ENCODE measurements at regions not wholly inside any gene's neighbourhood (a gene's known extent, or its start where the extent isn't known, plus 50 kb on each side); places are given as distances from the start of the nearest gene placed in this dataset.

DNA sequence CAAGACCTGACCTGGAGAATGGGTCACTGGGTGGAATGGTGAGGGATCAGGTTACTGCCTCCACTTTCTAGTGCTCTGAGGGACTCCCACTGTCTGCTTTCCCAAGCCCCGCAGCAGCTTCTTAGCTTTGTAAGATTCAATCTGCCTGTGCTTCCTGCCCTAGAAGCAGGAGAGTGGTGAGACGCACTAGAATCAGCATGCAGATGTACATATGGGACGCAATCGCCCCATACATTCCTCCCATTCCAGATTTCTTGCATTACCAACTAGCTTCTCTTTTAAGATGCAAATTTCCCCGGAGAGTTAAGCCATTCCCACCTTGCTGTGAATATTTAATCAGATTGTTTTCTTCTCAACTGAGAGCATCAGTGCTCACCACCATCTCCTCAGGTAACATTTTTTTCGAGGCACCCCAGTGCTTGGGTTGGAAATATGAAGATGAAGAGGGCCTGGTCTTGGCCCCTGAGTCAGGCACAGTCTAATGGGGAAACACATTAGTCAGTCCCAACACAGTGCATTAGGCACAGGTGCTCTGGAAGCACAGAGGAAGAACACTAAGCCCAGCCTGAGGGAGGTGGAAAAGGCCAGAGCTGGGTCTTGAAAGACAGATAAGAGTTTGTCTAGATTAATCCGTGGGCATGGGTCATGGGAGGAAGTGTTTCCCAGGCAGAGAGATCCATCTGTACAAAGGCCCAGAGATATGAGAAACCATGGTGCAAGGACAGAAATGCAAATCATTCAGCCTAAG lies 66.7 kb upstream of the PRPS1 start:
- DNase-seq = peak; percentile 62

DNA sequence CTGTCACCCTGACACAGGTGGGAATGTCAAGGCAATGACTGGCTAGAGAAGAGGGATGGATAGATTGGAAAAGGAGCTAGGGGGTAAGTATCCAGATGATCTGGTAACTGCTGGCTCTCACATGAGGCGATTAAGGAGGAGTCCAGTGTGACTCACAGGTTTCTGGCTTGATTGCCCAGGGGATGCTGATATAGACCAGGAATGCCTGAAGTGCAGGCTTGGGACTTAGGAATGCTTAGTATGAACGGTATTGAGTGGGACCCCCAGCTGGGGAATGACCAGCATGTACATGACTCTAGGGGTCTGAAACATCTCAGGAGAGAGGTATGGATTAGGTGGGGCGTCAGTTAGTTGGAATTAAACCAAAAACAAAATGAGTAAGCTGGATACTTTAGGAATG lies 65.8 kb upstream of the PRPS1 start:
- peak; percentile 90 for DNase-seq

DNA sequence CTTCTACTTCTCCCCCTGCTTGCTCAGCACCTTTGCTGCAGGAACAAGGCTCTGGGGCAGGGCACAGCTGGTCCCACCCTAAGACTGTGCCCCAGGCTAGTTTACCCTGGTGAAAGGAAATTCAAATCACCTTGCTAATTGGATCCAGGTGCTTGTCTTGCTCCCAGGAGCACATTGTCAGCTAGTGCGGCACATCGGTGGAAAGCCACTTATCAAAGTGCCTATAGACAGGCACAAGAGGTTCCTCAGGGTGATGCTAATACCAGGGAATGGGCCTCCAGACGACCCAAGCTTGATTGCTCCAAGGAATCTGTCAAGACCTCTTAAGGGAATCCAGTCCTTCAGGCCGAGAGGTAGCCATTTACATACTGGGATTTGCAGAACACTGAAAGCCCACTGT lies 64.5 kb upstream of the PRPS1 start:
- DNase-seq = no peak

- no peak for DNase-seq
Measured at GRCh38 chrX:107565015-107565414, 63.3 kb upstream of the PRPS1 start.

- DNase-seq = peak; percentile 49
Measured at GRCh38 chrX:107565931-107566603, 62.2 kb upstream of the PRPS1 start.

- no peak for DNase-seq
Measured at GRCh38 chrX:107566604-107567262, 61.6 kb upstream of the PRPS1 start.

DNA sequence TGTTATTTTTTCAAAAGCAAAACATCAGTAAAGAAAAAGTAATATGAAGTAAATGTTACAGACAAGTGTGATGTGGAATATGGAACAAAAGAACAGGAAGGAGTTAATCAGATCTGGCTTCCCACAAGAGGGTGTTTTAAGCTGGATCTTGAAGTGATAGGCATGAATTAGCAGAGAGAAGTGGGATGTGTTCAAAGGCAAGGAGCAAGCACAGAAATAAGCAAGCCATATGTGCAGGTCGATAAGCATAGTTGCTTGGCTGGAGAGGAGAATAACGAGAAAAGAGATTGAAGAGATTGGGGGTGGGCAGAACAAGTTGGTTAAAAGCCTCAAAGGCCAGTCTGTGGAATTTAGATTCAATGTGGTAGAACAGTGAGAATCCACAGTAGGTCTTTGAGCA lies 60.9 kb upstream of the PRPS1 start:
- no peak for DNase-seq

- peak; percentile 73 for DNase-seq
Measured at GRCh38 chrX:107571296-107571998, 56.9 kb upstream of the PRPS1 start.

DNA sequence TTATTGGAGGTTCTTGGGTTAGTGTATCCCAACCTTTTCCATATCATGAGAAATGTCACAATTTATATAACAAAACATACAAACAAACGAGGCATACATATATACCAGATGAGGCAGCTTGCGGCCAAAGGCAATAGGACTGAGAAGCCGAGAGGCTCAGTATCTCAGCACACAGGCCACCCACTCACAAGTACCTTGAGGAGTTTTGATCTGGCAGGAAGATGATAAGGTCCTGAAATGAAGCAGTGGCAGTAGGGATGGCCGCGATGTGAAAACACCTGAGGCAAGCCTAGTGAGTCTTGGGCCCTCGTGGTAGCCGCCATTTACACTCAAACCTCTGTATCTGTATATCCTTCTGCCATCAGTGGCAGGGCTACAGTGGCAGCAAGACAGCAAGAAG lies 55.3 kb upstream of the PRPS1 start:
- DNase-seq = no peak

DNA sequence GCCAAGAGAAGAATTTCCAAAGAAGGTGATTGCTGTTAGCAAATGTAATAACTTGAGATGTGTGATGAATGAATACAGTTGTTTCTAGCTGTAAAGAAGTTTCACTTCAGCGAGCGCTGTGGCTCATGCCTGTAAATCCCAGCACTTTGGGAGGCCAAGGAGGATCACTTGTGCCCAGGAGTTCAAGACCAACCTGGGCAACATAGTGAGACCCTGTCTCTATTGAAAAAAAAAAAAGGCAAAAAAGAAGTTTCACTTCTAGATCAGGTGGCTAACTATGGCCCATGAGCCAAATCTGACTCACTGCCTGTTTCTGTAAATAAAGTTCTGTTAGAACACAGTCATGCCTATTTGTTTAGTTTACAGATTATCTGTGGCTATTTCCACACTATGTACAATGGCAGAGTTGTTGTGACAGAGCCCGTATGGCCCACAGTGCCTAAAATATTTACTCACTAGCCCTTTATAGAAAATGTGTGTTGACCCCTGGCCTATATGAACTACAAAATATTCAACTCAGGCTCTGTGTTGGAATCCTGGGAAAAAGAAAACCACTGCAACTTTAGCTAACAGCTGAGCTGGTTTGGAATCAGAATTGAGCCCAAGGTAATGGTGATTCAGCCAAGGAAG lies 54.1 kb upstream of the PRPS1 start:
- no peak for DNase-seq

GRCh38 chrX:107574711-107575110 lies 53.6 kb upstream of the PRPS1 start:
- DNase-seq = no peak

GRCh38 chrX:107576392-107576791 lies 51.9 kb upstream of the PRPS1 start:
- no peak for DNase-seq

- no peak for DNase-seq
Measured at GRCh38 chrX:107576841-107577240, 51.5 kb upstream of the PRPS1 start.

- DNase-seq = no peak
Measured at GRCh38 chrX:107577933-107578332, 50.4 kb upstream of the PRPS1 start.
